Testis (tissue), 2 donors: ENCODE measurements at regions not wholly inside any gene's neighbourhood (a gene's known extent, or its start where the extent isn't known, plus 50 kb on each side); places are given as distances from the start of the nearest gene placed in this dataset.

Experiments
- DNase-seq: peaks from one replicate; pipeline ENCODE4 v3.0.0-alpha.2; 2019
- H3K27ac ChIP-seq, 2 donors: fragments of 200-600 bp; sonication (generic); one replicate each; pipeline ENCODE4 v1.5.1; 2019
- H3K27me3 ChIP-seq: fragments of 200-600 bp; sonication (generic); one replicate; pipeline ENCODE4 v1.5.1; 2019
- H3K36me3 ChIP-seq: fragments of 200-600 bp; sonication (generic); one replicate; pipeline ENCODE4 v1.5.1; 2017; ENCODE audit warnings: low read depth; ENCODE audit errors: missing control alignments
- H3K4me1 ChIP-seq: fragments of 200-600 bp; sonication (generic); one replicate; pipeline ENCODE4 v1.5.1; 2019
- H3K4me3 ChIP-seq, 2 donors: fragments of 200-600 bp; sonication (generic); one replicate each; pipeline ENCODE4 v1.5.1; 2017 to 2019
- H3K9me3 ChIP-seq: fragments of 200-600 bp; sonication (generic); one replicate; pipeline ENCODE4 v1.5.1; 2017
- POLR2A ChIP-seq: fragments of 450-650 bp; IDR thresholded peaks from one replicate; pipeline ENCODE4 v1.6.1; 2017; ENCODE audit warnings: antibody characterized with exemption, mild to moderate bottlenecking, moderate library complexity
- WGBS, 2 donors: methylation state at CpG; one replicate each; pipeline ENCODE4 v1.1.5; 2018; 5-methylcytosine and 5-hydroxymethylcytosine counted together
- intact Hi-C: fragments of 100-400 bp; cut with DNase I; formaldehyde crosslinking; loops from one replicate; pipeline ENCODE4 v1.15.1; 2023; ENCODE audit warnings: low total_unique reads
- TF ChIP-seq, protein P1 (sequence below), 3 experiments: fragments of 450-650 bp in 2 of 3; fragments of 200-600 bp in 1 of 3; sonication (generic) in 1 of 3; IDR thresholded peaks; one replicate each; pipeline ENCODE4 v1.5.1; 2016 to 2019; ENCODE audit warnings: antibody characterized with exemption in 3 of 3, mild to moderate bottlenecking in 2 of 3, moderate library complexity in 1 of 3

DNA sequence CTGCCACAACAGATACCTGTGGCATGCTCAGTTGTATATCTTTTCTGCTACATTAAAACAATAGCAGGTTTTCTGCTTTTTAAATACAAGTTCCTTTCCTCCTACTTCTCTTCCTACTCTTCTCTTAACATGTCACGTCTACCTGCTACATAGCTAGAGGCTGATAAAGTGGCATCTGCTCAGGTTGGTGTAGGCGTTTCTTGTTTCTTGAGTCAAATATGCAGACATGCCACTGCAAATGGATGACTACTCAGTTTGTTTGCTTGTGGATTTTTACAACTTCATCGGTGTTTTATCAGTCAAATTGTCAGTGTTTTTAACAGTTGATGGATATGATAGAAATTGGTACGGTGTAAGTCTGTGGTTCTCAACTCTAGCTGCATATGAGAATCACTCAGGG, 525.7 kb downstream of the TLE4 start:
- TF ChIP-seq POLR2A = no peak
- TF ChIP-seq, protein P1, sequence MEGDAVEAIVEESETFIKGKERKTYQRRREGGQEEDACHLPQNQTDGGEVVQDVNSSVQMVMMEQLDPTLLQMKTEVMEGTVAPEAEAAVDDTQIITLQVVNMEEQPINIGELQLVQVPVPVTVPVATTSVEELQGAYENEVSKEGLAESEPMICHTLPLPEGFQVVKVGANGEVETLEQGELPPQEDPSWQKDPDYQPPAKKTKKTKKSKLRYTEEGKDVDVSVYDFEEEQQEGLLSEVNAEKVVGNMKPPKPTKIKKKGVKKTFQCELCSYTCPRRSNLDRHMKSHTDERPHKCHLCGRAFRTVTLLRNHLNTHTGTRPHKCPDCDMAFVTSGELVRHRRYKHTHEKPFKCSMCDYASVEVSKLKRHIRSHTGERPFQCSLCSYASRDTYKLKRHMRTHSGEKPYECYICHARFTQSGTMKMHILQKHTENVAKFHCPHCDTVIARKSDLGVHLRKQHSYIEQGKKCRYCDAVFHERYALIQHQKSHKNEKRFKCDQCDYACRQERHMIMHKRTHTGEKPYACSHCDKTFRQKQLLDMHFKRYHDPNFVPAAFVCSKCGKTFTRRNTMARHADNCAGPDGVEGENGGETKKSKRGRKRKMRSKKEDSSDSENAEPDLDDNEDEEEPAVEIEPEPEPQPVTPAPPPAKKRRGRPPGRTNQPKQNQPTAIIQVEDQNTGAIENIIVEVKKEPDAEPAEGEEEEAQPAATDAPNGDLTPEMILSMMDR (IDR thresholded peaks at IDR 0.05) = no peak
- no peak overlapping the region for H3K27ac ChIP-seq
- no peaks in the 10 kb centered on the region for H3K4me1 ChIP-seq
- WGBS, 2 donors = 89 to 99% methylated on average over 4 of the region's 4 CpGs
- no peaks in the 10 kb centered on the region for H3K36me3 ChIP-seq
- no peaks in the 10 kb centered on the region for H3K27me3 ChIP-seq
- H3K9me3 ChIP-seq = no peaks in the 10 kb centered on the region
- DNase-seq = no peak
- no peak overlapping the region for H3K4me3 ChIP-seq
- intact Hi-C loops = no loop called here

DNA sequence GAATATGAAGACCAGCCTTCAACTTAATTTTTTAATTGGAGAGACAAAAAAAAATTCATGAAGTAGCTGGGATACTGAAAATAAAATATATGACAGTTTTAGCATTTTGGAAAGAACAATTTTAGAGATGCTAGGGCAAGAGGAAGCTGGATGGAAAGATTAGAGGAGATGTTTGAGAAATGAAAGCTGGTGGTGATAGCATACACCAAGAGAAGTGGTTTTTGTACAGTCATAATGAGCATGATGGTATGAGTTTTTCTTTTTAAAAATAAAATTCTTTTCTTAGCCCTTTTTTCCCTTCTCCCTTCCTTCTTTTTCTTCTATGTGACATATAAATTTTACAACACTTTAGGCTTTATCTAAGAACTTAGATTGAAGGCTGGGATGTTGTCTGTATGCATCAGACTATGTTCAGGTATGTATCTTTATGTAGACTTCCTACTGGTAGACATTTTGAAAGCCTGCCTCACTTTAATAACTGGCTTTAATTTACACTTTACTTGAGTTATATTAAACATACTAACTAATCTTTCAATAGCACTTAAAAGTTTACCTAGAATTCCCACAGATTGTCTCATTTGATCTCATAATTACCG, 522.5 kb downstream of the TLE4 start:
- intact Hi-C loops = no loop called here
- no peak overlapping the region for H3K4me3 ChIP-seq
- TF ChIP-seq POLR2A = no peak
- TF ChIP-seq, protein P1 (IDR thresholded peaks at IDR 0.05) = no peak
- no peak for DNase-seq
- no peaks in the 10 kb centered on the region for H3K4me1 ChIP-seq
- no peaks in the 10 kb centered on the region for H3K9me3 ChIP-seq
- H3K27ac ChIP-seq = no peak overlapping the region
- H3K36me3 ChIP-seq = no peaks in the 10 kb centered on the region
- WGBS, 2 donors = 94 to 100% methylated on average over 1 of the region's 1 CpG
- H3K27me3 ChIP-seq = no peaks in the 10 kb centered on the region

DNA sequence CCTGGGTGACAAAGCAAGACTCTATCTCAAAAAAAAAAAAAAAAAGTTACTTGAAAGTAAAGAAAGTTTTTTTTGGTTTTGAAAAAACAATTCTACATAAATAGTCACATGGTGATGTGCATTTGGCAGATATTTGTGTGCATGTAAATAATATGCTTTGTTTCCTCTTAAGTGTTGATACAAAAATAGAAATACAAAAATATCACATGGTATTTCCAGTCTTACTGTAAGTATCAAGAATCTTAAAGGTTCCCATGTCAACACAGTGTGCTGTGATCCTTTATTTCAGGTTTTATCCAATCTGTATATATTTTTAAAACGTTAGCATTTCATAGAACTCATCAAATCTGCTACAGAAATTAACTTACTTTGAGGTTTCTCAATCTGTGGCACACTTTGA, 521.9 kb downstream of the TLE4 start:
- no peaks in the 10 kb centered on the region for H3K4me1 ChIP-seq
- DNase-seq = no peak
- H3K9me3 ChIP-seq = no peaks in the 10 kb centered on the region
- 65 to 72% methylated on average over 1 of the region's 1 CpG for WGBS, 2 donors
- no peak for TF ChIP-seq POLR2A
- TF ChIP-seq, protein P1 (IDR thresholded peaks at IDR 0.05) = no peak
- H3K27ac ChIP-seq = no peak overlapping the region
- H3K36me3 ChIP-seq = no peaks in the 10 kb centered on the region
- no peak overlapping the region for H3K4me3 ChIP-seq
- intact Hi-C loops = no loop called here
- H3K27me3 ChIP-seq = no peaks in the 10 kb centered on the region

DNA sequence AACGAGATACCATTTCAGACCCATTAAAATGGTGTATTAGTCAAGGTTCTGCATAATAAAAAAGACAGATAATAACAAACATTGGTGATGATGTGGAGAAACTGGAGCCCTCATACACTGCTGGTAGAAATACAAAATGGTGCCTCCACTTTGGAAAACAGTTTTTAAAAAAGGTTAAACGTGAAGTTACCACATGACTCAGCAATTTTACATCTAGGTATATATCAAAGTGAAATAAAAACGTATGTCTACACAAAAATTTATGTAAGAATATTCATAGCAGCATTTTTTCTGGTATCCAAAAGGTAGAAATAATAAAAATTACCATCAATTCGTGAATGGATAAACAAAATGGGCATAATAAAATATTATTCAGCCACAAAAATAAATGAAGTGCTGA, 519.8 kb downstream of the TLE4 start:
- Histone ChIP-seq H3K27me3 (no peaks in the 10 kb centered on the region), H3K4me1 (no peaks in the 10 kb centered on the region), H3K36me3 (no peaks in the 10 kb centered on the region), H3K4me3 (no peak overlapping the region), H3K9me3 (no peaks in the 10 kb centered on the region), H3K27ac (no peak overlapping the region)
- no peak for DNase-seq
- 82 to 88% methylated on average over 4 of the region's 4 CpGs for WGBS, 2 donors
- intact Hi-C loops = no loop called here
- TF ChIP-seq, protein P1 (IDR thresholded peaks at IDR 0.05) = no peak
- no peak for TF ChIP-seq POLR2A

DNA sequence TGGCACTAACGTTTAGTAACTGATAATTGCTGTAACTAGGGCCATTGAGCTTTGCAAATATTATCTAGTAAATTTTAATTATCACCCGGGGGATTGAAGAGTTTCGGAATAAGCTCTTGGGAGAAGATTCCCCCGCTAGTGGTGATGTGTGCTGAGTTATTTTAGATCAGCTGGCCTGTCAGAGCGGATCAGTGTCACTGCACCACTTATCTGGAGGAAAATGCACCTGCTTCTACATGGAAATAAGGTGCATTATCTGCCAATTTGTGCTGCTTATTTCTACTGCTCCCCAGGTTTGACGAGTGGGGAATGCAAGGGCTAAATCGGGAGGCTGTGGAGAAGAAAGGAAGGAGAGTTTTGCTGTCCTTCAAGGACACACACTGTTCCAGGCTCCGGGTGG, 518.6 kb downstream of the TLE4 start:
- Histone ChIP-seq H3K27ac (no peak overlapping the region), H3K4me1 (no peaks in the 10 kb centered on the region), H3K36me3 (no peaks in the 10 kb centered on the region), H3K9me3 (no peaks in the 10 kb centered on the region), H3K27me3 (no peaks in the 10 kb centered on the region), H3K4me3 (no peak overlapping the region)
- intact Hi-C loops = no loop called here
- DNase-seq = no peak
- TF ChIP-seq POLR2A = no peak
- TF ChIP-seq, protein P1 (IDR thresholded peaks at IDR 0.05) = no peak
- 79 to 91% methylated on average over 8 of the region's 8 CpGs for WGBS, 2 donors
